PC-9 (cell line): ENCODE measurements at regions not wholly inside any gene's neighbourhood (a gene's known extent, or its start where the extent isn't known, plus 50 kb on each side); places are given as distances from the start of the nearest gene placed in this dataset.

Source experiments
- CTCF ChIP-seq: fragments of 200-600 bp; sonication (generic); conservative IDR thresholded peaks from 2 replicates; pipeline ENCODE4 v1.6.1; 2017; ENCODE audit warnings: mixed run types, antibody characterized with exemption, mild to moderate bottlenecking, moderate library complexity
- EZH2 ChIP-seq: fragments of 200-600 bp; sonication (generic); IDR thresholded peaks from 2 replicates; pipeline ENCODE4 v1.8.0; 2017; ENCODE audit warnings: antibody characterized with exemption, low read depth

- no peak for TF ChIP-seq CTCF
- TF ChIP-seq EZH2 = no peak
Observed at GRCh38 chr5:167286891-167287290, 1004.6 kb upstream of the WWC1 start.
